ENCODE measurements at regions not wholly inside any gene's neighbourhood (a gene's known extent, or its start where the extent isn't known, plus 50 kb on each side); places are given as distances from the start of the nearest gene placed in this dataset.

DNA sequence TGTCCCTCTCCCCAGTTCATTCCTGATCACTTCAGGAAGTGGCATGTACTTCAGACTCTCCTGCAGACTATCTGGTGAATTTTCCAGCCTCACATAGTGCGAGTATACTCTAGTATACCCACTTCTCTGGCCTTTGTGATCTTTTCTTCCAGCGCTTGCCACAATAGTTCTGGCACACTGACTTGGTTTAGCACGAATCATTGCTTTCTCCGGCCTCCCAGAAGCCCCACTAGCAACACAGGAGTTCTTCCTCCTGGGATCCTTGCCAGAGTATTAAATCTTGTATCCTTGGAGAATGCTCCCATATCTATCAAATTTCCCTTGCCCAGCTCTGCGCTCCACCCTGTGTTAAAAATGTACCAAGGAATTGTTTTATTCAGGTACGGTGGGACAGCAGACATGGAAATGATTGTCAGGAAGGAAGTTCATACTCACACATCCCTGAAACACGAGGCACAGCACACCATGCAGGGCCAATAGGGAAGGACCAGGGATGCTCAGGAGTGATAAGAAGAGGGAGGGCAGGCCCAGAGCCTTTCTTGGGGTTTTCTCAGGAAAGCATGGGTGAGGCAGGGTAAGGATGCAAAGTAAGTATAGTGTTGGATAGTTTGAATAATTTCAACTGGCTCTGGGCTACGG is 136.7 kb downstream of the ADSS2 start:
- CTCF ChIA-PET: no interaction called here
- intact Hi-C loops (cut with micrococcal nuclease; ENCODE audit: unreplicated experiment): no loop called here
- in situ Hi-C loops (cut with HindIII; ENCODE audit: low pct_unique_long_range_greater_than_20kb, low sequenced_read_pairs): no loop called here

DNA sequence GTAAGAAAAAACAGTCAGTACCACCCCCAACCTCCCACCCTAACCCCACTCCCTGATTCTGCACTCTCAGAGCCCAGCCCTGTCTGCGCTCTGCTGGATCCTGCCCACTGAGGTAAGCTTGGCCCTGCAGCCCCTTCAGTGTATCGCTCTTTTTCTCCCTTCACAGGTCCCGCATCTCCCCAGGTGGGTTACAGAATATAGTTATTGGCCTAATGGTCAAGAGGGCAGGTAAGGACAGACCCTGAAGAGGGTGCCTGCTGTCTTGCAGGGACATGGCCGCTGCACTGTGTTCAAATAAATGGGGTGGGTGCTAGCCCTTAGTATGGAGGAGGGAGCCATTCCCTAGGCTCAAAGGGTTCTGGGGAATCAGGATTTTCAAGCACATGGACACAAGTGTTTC is 135.7 kb downstream of the ADSS2 start:
- no peak overlapping the region for H3K4me3 ChIP-seq (ENCODE audit: low read depth in 2 of 2, low read length in 2 of 2)
- DNase-seq (ENCODE audit: low read depth, low spot score) (no peak), ATAC-seq (no peak)
- ChIA-PET POLR2A (no interaction called here), CTCF (no interaction called here)
- no peak overlapping the region for H3K27ac ChIP-seq (ENCODE audit: low read length)
- no peaks in the 10 kb centered on the region for H3K27me3 ChIP-seq (ENCODE audit: control insufficient read depth, insufficient read depth, low read length)
- no peaks in the 10 kb centered on the region for H3K9me3 ChIP-seq (ENCODE audit: control insufficient read depth, insufficient read depth, low read depth, low read length)
- intact Hi-C loops (cut with micrococcal nuclease; ENCODE audit: unreplicated experiment) (no loop called here), in situ Hi-C loops (cut with HindIII; ENCODE audit: low pct_unique_long_range_greater_than_20kb, low sequenced_read_pairs) (no loop called here)
- no TSS peak for BruUV-seq (replicated peaks)
- H3K36me3 ChIP-seq (ENCODE audit: control insufficient read depth, insufficient read depth, low read length): no peaks in the 10 kb centered on the region
- TF ChIP-seq, protein P1, sequence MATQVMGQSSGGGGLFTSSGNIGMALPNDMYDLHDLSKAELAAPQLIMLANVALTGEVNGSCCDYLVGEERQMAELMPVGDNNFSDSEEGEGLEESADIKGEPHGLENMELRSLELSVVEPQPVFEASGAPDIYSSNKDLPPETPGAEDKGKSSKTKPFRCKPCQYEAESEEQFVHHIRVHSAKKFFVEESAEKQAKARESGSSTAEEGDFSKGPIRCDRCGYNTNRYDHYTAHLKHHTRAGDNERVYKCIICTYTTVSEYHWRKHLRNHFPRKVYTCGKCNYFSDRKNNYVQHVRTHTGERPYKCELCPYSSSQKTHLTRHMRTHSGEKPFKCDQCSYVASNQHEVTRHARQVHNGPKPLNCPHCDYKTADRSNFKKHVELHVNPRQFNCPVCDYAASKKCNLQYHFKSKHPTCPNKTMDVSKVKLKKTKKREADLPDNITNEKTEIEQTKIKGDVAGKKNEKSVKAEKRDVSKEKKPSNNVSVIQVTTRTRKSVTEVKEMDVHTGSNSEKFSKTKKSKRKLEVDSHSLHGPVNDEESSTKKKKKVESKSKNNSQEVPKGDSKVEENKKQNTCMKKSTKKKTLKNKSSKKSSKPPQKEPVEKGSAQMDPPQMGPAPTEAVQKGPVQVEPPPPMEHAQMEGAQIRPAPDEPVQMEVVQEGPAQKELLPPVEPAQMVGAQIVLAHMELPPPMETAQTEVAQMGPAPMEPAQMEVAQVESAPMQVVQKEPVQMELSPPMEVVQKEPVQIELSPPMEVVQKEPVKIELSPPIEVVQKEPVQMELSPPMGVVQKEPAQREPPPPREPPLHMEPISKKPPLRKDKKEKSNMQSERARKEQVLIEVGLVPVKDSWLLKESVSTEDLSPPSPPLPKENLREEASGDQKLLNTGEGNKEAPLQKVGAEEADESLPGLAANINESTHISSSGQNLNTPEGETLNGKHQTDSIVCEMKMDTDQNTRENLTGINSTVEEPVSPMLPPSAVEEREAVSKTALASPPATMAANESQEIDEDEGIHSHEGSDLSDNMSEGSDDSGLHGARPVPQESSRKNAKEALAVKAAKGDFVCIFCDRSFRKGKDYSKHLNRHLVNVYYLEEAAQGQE (IDR thresholded peaks at IDR 0.05; ENCODE audit: insufficient read depth in 1 of 2, low read depth in 2 of 2, low read length in 1 of 2): no peak
- TF ChIP-seq POLR2AphosphoS5 (IDR thresholded peaks at IDR 0.05; ENCODE audit: low read depth, low read length) (no peak), TCF7L2 (IDR thresholded peaks at IDR 0.05; ENCODE audit: low read depth, low read length) (no peak), SIN3A (IDR thresholded peaks at IDR 0.05; ENCODE audit: borderline replicate concordance, insufficient read depth, low read depth, low read length) (no peak)
- TF ChIP-seq, protein P2, sequence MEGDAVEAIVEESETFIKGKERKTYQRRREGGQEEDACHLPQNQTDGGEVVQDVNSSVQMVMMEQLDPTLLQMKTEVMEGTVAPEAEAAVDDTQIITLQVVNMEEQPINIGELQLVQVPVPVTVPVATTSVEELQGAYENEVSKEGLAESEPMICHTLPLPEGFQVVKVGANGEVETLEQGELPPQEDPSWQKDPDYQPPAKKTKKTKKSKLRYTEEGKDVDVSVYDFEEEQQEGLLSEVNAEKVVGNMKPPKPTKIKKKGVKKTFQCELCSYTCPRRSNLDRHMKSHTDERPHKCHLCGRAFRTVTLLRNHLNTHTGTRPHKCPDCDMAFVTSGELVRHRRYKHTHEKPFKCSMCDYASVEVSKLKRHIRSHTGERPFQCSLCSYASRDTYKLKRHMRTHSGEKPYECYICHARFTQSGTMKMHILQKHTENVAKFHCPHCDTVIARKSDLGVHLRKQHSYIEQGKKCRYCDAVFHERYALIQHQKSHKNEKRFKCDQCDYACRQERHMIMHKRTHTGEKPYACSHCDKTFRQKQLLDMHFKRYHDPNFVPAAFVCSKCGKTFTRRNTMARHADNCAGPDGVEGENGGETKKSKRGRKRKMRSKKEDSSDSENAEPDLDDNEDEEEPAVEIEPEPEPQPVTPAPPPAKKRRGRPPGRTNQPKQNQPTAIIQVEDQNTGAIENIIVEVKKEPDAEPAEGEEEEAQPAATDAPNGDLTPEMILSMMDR (IDR thresholded peaks at IDR 0.05): no peak
- no peaks in the 10 kb centered on the region for H3K4me1 ChIP-seq (ENCODE audit: control insufficient read depth, insufficient read depth, low read length)

More for the DNA sequence above, 136.7 kb downstream of the ADSS2 start:
- Histone ChIP-seq H3K4me1 (ENCODE audit: control insufficient read depth, insufficient read depth, low read length) (no peaks in the 10 kb centered on the region), H3K27me3 (ENCODE audit: control insufficient read depth, insufficient read depth, low read length) (no peaks in the 10 kb centered on the region), H3K4me3 (ENCODE audit: low read depth in 2 of 2, low read length in 2 of 2) (no peak overlapping the region), H3K27ac (ENCODE audit: low read length) (no peak overlapping the region), H3K36me3 (ENCODE audit: control insufficient read depth, insufficient read depth, low read length) (no peaks in the 10 kb centered on the region), H3K9me3 (ENCODE audit: control insufficient read depth, insufficient read depth, low read depth, low read length) (no peaks in the 10 kb centered on the region)
- DNase-seq (ENCODE audit: low read depth, low spot score) (no peak), ATAC-seq (no peak)
- TF ChIP-seq POLR2AphosphoS5 (IDR thresholded peaks at IDR 0.05; ENCODE audit: low read depth, low read length): no peak
- TF ChIP-seq SIN3A (IDR thresholded peaks at IDR 0.05; ENCODE audit: borderline replicate concordance, insufficient read depth, low read depth, low read length): no peak
- no peak for TF ChIP-seq TCF7L2 (IDR thresholded peaks at IDR 0.05; ENCODE audit: low read depth, low read length)
- TF ChIP-seq, protein P2 (IDR thresholded peaks at IDR 0.05): no peak
- TF ChIP-seq, protein P1 (IDR thresholded peaks at IDR 0.05; ENCODE audit: insufficient read depth in 1 of 2, low read depth in 2 of 2, low read length in 1 of 2): no peak
- BruUV-seq (replicated peaks): no TSS peak
- POLR2A ChIA-PET: no interaction called here

Data from Panc1 (cell line).